Fibroblast of gingiva (primary cell): ENCODE measurements at regions not wholly inside any gene's neighbourhood (a gene's known extent, or its start where the extent isn't known, plus 50 kb on each side); places are given as distances from the start of the nearest gene placed in this dataset.
A peak's percentile ranks its signal among the peaks of the same experiment; 100 is the strongest.
"Not testable (repeated sequence)": the region's sequence is repeated elsewhere in the genome, so short reads cannot be mapped to it uniquely, and the experiment has no call there.

Experiments used
- DNase-seq: peaks from one replicate; pipeline ENCODE4 v3.0.0-alpha.2; 2011; ENCODE audit warnings: low read depth

DNA sequence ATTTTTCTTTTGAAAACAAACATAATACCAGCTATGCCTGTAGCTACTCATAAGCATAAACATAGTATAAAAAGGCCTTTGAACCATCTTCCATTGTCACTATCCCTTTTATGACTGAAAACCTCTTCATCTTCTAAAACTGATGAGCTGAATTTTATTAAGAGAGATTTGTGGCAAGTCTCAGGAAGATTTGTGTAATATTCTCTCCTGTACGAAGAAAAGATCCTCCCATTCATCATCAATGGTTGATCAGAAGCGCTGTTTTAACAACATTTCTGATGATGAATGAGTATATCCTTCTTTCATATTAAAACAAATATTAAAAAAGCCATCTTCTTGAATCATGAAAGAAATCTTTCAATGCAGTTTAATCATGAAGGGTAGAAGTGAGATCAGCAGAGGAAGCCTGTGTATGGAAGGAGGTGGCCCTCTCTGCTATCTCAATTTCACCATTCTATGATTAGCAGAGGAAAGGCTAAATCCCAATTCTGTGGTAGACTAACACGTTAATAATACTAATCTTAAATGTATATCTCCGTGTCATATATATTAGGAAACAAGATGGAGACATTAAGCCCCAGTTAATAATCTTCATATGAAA is 430.2 kb downstream of the FRK start:
- DNase-seq = no peak

DNA sequence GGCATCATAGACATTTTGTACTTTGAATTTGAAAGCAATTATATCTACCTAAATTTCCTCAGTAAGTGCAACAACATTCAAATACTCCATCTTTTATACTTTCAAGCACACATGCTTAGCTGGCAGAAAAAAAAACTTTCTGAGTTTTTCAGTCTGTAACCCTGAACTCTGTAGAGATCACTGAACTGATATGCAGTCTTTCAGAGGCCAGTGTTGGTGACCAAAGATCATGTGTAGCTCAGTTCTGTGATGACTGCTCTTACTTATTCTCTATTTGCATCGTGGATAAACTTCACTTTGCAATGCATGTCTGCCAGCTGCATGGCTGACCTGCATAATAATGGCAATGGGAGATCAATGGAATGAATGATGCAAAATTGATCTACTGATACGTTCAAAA is 431.3 kb downstream of the FRK start:
- DNase-seq = no peak

DNA sequence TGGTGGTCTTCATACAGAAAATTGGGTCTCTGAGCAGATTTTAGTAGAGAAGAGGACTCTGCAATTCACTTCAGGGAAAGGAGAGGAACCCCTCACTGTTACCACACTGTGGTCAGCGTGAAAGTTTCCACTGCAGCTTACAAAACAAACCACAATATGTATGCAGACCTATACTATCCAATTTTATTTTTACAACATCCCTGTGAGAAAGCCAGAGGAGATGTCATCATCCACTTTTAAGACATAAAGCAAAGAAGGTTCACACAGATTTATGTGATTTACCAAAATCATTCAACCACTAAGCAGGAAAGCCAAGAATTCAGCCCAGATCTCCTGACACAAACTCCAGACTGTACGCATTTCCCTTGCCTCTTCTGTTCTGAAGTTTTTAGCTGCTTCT is 442.4 kb downstream of the FRK start:
- peak; percentile 13 for DNase-seq

DNA sequence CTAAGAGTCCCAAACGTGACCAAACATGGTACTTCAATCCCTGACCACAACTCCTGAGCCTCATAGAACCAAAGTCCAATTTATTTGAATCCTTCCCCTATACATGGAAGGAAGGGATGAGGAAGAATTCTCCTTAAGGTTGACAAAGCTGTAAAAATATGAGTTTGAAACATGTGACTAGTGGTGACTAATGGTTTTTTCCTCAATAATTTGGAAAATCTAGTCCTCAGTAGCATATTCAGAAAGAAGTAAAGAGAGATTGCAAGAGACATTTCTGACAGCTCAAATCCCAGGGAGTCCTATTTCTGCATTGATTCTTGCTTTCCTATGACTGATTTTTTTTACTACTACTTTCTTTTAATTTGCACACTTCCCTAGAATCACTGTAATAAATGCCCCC is 443.7 kb downstream of the FRK start:
- no peak for DNase-seq

DNA sequence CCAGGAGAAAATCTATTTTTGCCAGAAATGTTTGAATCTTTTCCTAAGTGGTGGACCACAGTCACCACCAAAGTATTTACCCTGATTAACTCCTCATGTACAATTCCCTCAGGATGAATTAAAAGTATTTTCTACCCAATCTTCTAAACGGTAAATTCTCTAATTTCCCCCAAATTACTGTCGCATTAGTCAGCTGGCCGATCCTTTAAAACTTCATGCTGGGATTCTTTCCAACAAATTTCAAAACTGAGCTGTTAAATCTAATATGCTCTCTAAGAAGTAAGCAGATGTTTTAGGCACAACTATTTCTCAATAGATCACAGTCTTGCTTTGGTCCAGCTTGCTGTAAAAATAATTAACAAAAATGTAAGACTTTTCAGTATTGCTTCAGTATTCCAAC is 447.2 kb downstream of the FRK start:
- peak; percentile 86 for DNase-seq

DNA sequence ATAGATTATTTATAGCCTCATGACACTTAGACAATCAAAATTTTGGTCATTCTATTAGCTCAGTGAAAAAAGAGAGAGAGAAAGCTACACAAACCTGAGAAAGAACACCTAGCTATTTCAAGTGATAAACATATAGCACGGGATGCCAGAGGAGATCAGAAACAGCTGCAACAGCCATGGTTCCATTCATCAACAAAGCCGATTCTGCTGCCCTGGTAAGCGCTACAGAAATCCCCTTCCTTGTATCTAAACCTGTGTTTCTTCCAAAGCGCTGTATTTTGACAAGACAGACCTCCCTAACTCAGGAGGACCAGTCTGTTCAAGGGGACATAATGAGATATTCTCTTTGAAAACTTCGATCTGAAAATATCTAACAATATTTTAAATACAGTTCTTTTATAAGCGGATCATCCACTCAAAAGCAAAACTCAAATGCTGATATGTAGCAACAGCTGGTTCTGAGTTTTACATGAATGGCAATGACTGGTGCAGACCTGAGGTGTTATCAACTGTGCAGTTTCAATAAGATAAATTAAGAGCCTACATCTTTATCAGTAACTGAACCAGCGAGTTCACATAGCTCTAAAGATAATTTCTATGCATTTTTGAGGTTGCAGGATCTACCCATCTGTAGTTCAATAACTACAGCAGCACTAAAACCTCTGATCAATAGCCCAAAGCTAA is 447.8 kb downstream of the FRK start:
- no peak for DNase-seq

DNA sequence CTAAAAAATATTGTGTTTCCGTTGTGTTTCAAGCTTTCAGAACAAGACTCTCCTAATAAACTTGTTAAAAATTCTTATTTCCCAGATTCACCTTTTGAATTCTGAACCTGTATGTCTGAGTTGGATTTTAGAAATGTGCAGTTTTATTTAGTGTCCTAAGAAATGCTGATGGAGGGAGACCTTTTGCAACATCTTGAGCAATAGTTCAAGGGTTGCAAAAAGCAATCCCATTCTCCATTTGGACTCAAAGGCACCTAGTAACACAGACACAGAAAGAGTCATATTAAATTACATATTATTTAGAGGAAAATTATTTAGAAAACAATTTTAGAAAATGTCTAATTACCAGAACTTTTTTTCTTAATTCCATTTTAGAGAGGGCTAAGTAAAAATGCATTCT is 448.5 kb downstream of the FRK start:
- no peak for DNase-seq

DNA sequence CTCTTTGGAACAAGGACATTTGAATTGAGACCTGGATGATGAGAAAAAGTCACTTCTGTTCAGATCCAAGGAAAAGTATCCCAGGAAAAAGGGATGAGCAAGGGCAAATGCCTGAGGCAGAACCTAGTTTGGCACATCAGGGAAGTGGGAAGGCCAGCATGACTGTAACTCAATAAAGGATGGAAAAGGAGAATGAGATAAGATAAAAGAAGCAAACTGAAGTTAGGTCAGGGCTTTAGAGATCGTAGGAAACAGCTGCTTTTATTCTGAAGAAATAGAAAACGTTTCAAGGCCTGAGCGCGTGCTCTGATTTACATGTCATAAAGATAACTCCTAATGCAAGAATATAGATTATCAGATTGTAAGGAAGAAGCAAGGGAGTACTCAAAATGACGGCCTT is 450.0 kb downstream of the FRK start:
- no peak for DNase-seq

DNA sequence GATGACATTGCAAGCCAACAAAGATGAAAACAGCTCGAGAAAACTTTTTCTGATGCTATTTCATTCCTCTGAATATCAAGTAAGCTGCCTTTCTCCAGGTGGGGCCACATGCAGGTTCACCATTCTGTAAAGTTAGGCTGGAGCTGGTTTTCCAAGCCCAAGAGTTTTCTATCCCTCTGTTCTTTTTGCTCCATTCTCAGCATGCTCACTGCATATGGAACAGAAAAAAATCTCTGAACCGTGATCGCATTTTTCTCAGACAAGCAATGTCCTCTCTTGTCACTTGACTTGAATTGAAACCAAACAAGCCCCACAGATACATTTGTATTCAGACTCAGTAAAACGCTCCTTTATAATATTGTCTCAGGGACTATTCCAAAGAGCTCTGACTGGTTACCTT is 451.6 kb downstream of the FRK start:
- no peak for DNase-seq

DNA sequence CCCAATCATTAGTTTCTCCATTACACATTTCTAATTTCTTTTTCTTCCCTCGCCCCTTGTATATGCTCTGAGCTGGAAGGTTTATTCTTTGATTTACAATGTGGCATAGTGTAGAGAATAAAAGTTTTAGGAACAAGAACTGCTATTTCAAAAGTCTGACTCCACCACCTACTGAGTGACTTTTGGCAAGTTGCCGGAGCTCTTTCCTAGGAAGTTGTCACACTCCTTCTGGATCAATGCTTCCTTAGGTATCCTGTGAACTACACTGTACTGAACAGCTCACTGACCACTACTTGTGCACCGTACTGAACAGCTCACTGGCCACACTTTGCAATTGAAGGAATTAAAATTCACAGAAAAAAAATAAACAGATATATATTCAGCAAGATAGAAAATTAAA is 458.2 kb downstream of the FRK start:
- no peak for DNase-seq

DNA sequence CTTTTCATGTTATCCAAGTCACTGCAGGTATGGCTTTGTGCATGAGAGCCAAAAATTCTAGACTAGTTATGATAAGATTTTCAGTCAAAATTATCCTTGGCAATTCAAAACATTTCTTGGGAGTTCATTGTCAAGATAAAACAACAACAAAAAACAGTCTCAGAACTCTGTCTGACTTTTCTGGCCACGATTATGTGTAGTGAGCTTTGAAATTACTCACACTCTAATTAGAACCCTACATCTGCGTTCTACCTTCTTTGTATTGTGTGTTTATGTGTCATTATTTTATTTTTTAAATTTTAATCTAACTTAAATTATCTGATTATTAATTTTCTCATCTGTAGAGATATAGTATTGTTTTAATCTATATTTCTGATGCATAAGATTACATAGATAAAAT is 459.2 kb downstream of the FRK start:
- DNase-seq = no peak

DNA sequence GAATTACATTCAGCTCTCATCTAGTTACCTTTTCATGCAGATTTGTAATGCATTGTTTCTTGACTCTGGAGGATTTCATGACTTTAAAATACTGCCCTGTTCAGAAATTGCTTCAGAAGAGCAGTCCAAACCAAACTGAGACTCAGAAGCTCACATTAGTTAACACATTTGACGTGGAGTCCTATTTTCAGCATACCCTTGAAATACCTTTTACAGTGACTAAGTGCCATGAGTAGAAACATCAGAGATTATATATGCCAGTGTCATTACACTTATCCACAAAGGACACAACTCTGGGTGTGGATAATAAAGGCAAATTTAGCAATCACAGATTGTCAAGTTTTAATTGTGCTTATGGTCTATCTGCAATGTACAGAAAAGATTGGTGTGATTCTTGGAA is 459.6 kb downstream of the FRK start:
- DNase-seq = no peak

DNA sequence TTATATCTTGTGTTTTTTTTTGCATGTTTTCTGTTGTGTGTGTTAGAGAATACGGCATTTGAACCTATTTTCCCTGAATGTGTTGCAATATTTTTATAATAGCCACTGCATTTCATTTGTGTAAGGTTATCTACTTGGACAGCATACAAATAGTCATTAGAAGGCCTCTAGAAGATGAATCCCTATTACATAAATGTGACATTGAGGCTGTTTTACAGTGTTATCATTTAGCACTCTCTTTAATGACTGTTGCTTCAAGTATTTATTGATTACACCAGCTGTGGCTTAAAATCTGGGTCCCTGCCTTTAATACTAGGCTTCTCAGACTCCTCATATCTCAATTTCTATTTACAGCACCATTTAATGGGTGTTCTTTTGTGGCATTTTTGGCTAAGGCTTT is 465.8 kb downstream of the FRK start:
- DNase-seq = no peak

DNA sequence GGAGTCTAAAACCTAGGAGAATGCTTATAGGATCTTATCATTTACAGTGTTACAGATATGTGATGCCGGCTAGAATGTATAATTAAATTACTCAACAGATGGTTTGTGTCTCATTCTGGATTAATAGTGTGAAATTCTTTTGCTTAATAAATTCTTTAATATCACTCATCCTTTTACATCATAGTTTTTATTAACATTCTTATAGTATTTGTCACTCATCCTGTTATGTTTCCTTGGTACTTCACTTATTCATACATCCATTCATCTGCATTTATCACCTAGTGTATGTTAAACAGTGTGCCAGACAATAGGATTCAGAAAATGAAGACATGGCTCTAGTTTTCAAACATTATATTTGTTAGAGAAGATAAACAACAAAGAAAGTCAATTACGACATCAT is 468.7 kb downstream of the FRK start:
- DNase-seq = no peak

DNA sequence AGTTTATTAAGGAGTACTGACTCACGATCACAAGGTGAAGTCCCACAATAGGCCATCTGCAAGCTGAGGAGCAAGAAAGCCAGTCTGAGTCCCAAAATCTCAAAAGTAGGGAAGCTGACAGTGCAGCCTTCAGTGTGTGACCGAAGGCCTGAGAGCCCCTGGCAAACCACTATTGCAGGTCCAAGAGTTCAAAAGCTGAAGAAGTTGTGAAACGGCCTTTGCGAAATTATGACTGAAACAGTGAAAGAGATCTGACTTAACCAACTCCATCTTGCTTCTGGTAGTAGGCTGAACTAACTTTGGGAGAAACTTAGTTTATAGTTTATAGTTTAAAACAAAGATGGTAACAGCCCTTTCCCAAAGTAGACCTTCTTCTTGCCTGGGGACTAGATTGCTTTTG is 471.6 kb downstream of the FRK start:
- not testable (repeated sequence) for DNase-seq

DNA sequence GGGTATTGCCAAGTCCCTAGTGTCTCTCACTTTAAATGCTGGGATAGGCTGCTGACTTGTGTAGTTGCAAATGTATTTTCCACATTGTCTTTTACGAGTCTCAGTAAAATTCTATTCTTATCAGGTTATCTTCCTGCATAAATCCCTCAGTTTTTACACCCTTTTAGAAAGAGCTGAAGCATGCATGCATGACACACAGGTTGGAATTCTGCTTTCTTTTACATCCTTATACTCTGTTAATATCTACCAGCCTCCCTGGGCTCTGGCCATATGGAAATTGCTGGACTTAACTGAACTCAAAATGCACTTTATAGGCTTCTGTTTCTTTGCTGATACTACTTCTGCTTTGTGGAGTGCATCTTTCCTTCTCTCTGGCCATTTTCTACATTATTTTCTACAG is 477.4 kb downstream of the FRK start:
- DNase-seq = no peak

DNA sequence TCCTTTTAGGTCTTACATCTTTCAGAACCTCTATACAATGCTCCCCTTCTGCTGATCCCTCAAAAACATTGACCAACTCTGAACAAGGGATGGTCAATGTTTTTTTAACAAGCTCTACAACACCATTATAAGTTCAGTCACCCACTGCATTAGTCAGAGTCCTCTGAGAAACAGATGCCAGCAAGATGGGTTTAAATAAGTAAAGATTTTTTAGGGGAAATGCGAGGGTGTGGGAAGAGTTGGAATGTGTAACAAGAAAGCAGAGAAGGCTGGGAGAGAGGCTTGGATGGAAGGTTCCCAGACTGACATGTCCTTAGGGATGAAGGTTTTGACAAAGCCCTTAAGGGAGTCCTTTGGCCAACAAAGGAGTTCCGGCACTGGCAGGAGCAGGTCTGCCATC is 478.3 kb downstream of the FRK start:
- DNase-seq = no peak

DNA sequence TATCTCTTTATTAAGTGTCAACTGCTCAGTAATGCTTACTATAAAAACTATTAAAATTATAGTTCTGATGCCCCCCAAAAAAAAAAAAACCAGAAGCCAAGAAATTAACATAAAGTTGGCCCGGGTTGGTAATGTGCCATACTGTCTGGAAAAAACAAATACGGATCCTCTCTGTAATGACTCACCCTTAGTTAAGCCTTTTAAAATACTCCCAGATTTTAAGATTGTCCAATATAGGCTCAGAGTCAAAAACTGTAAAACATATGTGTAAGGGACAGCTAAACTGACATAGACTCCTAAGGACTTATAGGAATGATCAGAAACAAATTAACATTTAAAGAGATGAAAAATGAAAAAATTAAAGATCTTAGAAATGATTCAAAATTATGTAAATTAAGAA is 481.1 kb downstream of the FRK start:
- DNase-seq = not testable (repeated sequence)

DNA sequence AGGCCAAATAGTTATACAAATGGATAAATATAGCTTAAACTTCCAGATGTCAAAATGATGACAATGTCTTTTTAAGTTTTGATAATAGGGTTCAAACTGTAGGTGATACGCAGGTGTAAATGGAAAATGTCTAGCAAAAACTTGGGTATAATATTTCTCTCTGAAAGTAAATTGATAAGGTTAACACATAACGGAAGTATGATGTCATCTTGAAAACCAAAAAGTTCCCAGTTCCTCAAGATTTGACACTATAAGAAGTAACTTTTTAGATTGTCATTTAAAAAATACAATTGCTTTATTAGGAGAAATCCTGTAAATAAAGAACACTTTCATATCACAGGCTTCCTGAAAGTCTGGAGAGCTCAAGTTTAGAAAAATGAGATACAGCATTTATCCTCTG is 483.4 kb downstream of the FRK start:
- DNase-seq = no peak

DNA sequence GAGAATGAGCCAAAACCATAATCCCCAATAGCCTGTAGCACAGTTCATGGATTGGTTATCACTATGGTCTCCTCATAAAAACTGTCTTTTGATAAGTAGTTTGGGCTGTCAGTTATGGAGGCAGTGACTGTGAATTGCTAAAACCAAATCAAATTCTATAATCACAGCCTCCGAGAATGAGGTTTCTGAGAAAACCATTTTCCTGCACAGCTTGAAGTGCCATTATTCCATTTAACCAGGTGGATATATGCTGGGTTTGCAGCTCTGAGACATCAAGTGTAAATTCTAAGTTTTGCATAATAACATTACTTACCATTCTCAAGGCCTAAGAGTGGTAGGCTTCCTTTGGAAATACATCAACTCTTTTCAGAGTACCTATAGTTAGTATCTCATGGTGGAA is 485.4 kb downstream of the FRK start:
- no peak for DNase-seq

DNA sequence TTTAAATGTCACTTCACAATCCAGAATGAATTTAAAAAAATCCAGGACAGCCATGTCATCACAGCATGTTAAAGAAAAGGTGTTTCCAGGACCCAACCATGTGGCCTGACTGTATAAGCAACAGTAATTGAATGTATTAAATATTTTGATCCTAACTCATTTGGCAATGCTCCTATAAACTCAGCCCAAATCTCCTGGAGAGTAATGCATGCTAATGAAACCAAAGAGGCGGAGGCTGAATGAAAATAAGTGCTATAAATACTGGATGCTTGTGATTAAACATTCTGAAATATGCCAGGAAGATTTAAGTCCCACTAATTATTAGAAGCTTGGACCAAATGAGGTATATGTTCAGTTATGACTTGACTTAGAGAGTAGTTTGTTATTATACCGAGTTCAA is 486.8 kb downstream of the FRK start:
- DNase-seq = no peak

DNA sequence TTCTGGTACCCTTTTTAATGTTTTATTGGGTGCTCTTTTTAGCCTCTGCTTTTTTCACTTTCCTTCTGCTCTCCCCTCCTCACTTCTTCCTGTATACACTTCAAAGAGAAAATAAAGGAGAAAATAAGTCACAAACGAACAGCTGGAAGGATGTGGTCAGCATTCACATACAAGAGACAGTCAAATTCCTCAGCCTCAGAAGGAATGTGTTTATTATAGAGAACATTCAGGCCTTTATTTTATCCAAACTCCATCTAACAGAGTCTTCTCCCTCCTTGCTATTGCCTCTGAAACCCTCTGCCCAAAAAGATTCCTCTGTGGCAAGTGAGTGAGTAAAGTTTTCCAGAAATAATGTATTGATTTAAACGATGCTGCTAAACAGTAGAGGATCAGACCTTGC is 490.4 kb downstream of the FRK start:
- DNase-seq = no peak

DNA sequence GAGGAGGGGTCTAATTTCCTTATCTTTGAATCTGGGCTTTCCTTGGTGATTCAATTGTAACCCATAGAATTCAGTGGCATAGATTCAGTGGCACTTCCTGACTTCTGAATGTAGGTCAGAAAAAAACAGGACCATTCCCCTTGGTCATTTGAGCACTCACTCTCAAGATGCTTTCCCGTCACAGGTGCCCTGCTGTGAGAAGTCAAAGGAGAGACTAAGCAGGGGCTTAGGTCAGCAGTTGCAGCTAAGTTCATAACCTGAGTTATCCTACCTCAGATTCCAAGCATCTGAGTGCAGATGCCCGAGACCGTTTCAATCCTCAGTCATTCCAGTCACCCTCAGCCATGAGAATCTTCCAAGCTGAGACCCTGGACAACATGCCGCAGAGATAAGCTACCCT is 506.6 kb downstream of the FRK start:
- DNase-seq = no peak

DNA sequence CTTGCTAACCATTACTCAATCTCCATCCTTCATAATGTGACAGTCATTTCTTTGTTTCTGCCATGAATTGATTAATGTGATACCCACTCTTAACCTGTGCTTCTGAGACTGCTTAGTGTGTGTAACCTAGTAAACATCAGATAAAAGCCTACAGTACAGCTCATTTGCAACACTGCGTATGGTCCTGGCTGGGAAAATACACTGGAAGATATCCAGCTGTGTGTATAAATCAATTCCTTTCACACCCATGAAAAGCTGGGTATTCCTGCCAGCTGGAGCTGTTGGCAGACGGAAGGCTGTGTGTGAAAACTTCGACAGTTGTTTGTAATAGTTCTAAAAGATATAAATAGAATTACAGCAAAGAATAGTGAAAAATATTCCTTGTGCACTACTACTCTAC is 509.2 kb downstream of the FRK start:
- no peak for DNase-seq

DNA sequence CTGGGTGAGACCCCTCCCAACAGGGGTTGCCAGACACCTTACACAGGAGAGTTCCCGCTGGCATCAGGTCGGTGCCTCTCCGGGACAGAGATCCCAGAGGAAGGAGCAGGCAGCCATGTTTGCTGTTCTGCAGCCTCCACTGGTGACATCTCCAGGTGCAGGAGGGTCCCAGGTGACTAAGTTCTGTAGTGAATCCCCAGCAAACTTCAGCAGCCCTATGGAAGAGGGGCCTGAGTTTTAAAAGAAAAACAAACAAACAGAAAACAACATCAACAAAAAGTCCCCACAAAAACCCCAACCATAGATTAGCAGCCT is 515.1 kb downstream of the FRK start:
- no peak for DNase-seq
